ENCODE measurements at regions not wholly inside any gene's neighbourhood (a gene's known extent, or its start where the extent isn't known, plus 50 kb on each side); places are given as distances from the start of the nearest gene placed in this dataset.

GRCh38 chr1:108070662-108071061 lies 105.7 kb upstream of the VAV3 start:
- Histone ChIP-seq H3K4me2 (ENCODE audit: low read length) (no peak overlapping the region), H3K27ac (ENCODE audit: low read depth, low read length, poor library complexity, severe bottlenecking) (no peak overlapping the region), H2AFZ (ENCODE audit: low read length) (no peak overlapping the region), H3K27me3 (ENCODE audit: insufficient read depth, low read length) (no peaks in the 10 kb centered on the region), H3K4me1 (ENCODE audit: insufficient read depth, low read length, severe bottlenecking) (peaks cover 10% of the 10 kb centered on the region), H3K79me2 (ENCODE audit: insufficient read depth, low read length) (no peaks in the 10 kb centered on the region), H4K20me1 (ENCODE audit: insufficient read depth, low read length) (no peaks in the 10 kb centered on the region), H3K4me3 (ENCODE audit: low read depth, low read length, poor library complexity, severe bottlenecking) (no peak overlapping the region), H3K9me2 (ENCODE audit: low read depth, low read length) (no peaks in the 10 kb centered on the region), H3F3A (ENCODE audit: insufficient read depth, low read length) (no peaks in the 10 kb centered on the region), H3K9me3 (ENCODE audit: low read length) (no peaks in the 10 kb centered on the region), H3K9ac (ENCODE audit: low read length) (no peak overlapping the region), H3K36me3 (ENCODE audit: insufficient read depth, low read length) (no peaks in the 10 kb centered on the region)
- TF ChIP-seq CTCF (IDR thresholded peaks at IDR 0.05; ENCODE audit: low read length), result no peak
- TF ChIP-seq EZH2 (IDR thresholded peaks at IDR 0.05; ENCODE audit: borderline replicate concordance, low read length), result no peak

- H3K27ac ChIP-seq (ENCODE audit: low read depth, low read length, poor library complexity, severe bottlenecking), result no peak overlapping the region
- H3K9ac ChIP-seq (ENCODE audit: low read length), result no peak overlapping the region
- no peak overlapping the region for H2AFZ ChIP-seq (ENCODE audit: low read length)
- no peaks in the 10 kb centered on the region for H3K27me3 ChIP-seq (ENCODE audit: insufficient read depth, low read length)
- no peaks in the 10 kb centered on the region for H3K9me3 ChIP-seq (ENCODE audit: low read length)
- no peaks in the 10 kb centered on the region for H3K9me2 ChIP-seq (ENCODE audit: low read depth, low read length)
- no peaks in the 10 kb centered on the region for H3F3A ChIP-seq (ENCODE audit: insufficient read depth, low read length)
- no peaks in the 10 kb centered on the region for H3K4me1 ChIP-seq (ENCODE audit: insufficient read depth, low read length, severe bottlenecking)
- H3K4me2 ChIP-seq (ENCODE audit: low read length), result no peak overlapping the region
- H4K20me1 ChIP-seq (ENCODE audit: insufficient read depth, low read length), result no peaks in the 10 kb centered on the region
- H3K36me3 ChIP-seq (ENCODE audit: insufficient read depth, low read length), result no peaks in the 10 kb centered on the region
- no peak for TF ChIP-seq EZH2 (IDR thresholded peaks at IDR 0.05; ENCODE audit: borderline replicate concordance, low read length)
- TF ChIP-seq CTCF (IDR thresholded peaks at IDR 0.05; ENCODE audit: low read length), result no peak
- no peaks in the 10 kb centered on the region for H3K79me2 ChIP-seq (ENCODE audit: insufficient read depth, low read length)
- no peak overlapping the region for H3K4me3 ChIP-seq (ENCODE audit: low read depth, low read length, poor library complexity, severe bottlenecking)
Measured at GRCh38 chr1:108067884-108068540, 103.0 kb upstream of the VAV3 start.

GRCh38 chr1:108066808-108067207 lies 101.8 kb upstream of the VAV3 start:
- no peak overlapping the region for H2AFZ ChIP-seq (ENCODE audit: low read length)
- H3K4me1 ChIP-seq (ENCODE audit: insufficient read depth, low read length, severe bottlenecking), result no peaks in the 10 kb centered on the region
- no peaks in the 10 kb centered on the region for H3F3A ChIP-seq (ENCODE audit: insufficient read depth, low read length)
- no peaks in the 10 kb centered on the region for H4K20me1 ChIP-seq (ENCODE audit: insufficient read depth, low read length)
- H3K9ac ChIP-seq (ENCODE audit: low read length), result no peak overlapping the region
- no peaks in the 10 kb centered on the region for H3K79me2 ChIP-seq (ENCODE audit: insufficient read depth, low read length)
- H3K36me3 ChIP-seq (ENCODE audit: insufficient read depth, low read length), result no peaks in the 10 kb centered on the region
- no peak overlapping the region for H3K4me3 ChIP-seq (ENCODE audit: low read depth, low read length, poor library complexity, severe bottlenecking)
- no peaks in the 10 kb centered on the region for H3K27me3 ChIP-seq (ENCODE audit: insufficient read depth, low read length)
- H3K9me2 ChIP-seq (ENCODE audit: low read depth, low read length), result no peaks in the 10 kb centered on the region
- H3K4me2 ChIP-seq (ENCODE audit: low read length), result no peak overlapping the region
- no peak overlapping the region for H3K27ac ChIP-seq (ENCODE audit: low read depth, low read length, poor library complexity, severe bottlenecking)
- TF ChIP-seq EZH2 (IDR thresholded peaks at IDR 0.05; ENCODE audit: borderline replicate concordance, low read length), result no peak
- no peak for TF ChIP-seq CTCF (IDR thresholded peaks at IDR 0.05; ENCODE audit: low read length)
- H3K9me3 ChIP-seq (ENCODE audit: low read length), result no peaks in the 10 kb centered on the region

Data from OCI-LY1 (cell line).